ENCODE measurements at regions not wholly inside any gene's neighbourhood (a gene's known extent, or its start where the extent isn't known, plus 50 kb on each side); places are given as distances from the start of the nearest gene placed in this dataset.

DNA sequence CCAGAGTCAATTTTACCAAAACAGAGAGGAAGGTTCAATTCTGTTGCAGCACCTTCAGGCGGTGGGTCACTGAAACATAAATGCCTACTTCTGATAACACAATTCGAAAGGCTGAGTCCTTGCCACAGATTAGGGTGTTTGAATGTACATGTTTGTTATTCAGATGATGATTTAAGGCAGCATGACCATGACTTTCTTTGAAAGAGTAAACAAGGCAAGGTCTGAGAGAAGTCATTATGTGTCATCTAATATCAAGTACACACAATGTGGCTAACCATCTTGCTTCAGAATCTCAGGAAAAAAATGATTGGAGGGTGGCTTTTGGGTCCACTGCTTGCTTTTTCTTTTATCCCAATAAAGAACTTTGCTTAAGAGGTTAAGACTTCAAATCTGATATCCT, 457.5 kb downstream of the TAF11L14 start:
- no peak overlapping the region for H3K4me3 Mint-ChIP-seq (ENCODE audit: unreplicated experiment)

GRCh38 chr5:18095061-18095460, 460.8 kb downstream of the TAF11L14 start:
- Mint-ChIP-seq H3K36me3 (ENCODE audit: insufficient read depth, unreplicated experiment) (no peaks in the 10 kb centered on the region), H3K4me1 (ENCODE audit: low read depth, unreplicated experiment) (no peaks in the 10 kb centered on the region), H3K9me3 (ENCODE audit: unreplicated experiment) (no peaks in the 10 kb centered on the region), H3K27me3 (ENCODE audit: insufficient read depth, unreplicated experiment) (peaks cover 6% of the 10 kb centered on the region), H3K4me3 (ENCODE audit: unreplicated experiment) (no peak overlapping the region), H3K27ac (ENCODE audit: unreplicated experiment) (no peak overlapping the region)
- TF ChIP-seq, protein P1, sequence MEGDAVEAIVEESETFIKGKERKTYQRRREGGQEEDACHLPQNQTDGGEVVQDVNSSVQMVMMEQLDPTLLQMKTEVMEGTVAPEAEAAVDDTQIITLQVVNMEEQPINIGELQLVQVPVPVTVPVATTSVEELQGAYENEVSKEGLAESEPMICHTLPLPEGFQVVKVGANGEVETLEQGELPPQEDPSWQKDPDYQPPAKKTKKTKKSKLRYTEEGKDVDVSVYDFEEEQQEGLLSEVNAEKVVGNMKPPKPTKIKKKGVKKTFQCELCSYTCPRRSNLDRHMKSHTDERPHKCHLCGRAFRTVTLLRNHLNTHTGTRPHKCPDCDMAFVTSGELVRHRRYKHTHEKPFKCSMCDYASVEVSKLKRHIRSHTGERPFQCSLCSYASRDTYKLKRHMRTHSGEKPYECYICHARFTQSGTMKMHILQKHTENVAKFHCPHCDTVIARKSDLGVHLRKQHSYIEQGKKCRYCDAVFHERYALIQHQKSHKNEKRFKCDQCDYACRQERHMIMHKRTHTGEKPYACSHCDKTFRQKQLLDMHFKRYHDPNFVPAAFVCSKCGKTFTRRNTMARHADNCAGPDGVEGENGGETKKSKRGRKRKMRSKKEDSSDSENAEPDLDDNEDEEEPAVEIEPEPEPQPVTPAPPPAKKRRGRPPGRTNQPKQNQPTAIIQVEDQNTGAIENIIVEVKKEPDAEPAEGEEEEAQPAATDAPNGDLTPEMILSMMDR (IDR thresholded peaks at IDR 0.05; ENCODE audit: insufficient read depth in 1 of 2, low read depth in 1 of 2, low read length in 1 of 2, severe bottlenecking in 1 of 2, unreplicated experiment in 1 of 2) = no peak
- no TSS peak for BruUV-seq (replicated peaks)
- H3K4me1 ChIP-seq = no peaks in the 10 kb centered on the region
- H3K36me3 ChIP-seq (ENCODE audit: control insufficient read depth, insufficient read depth, low read length) = no peaks in the 10 kb centered on the region
- DNase-seq = no peak
- H3K4me3 ChIP-seq (ENCODE audit: low read depth, low read length) = no peak overlapping the region
- CTCF ChIA-PET = no interaction called here
- H3K9me3 ChIP-seq = no peaks in the 10 kb centered on the region
- POLR2A ChIA-PET = no interaction called here
- no peaks in the 10 kb centered on the region for H3K27me3 ChIP-seq (replicated peaks; ENCODE audit: control insufficient read depth, insufficient read depth, low read length)
- intact Hi-C loops (cut with micrococcal nuclease; ENCODE audit: unreplicated experiment) = no loop called here

More for the DNA sequence above, 457.5 kb downstream of the TAF11L14 start:
- no peaks in the 10 kb centered on the region for H3K4me1 ChIP-seq
- no peaks in the 10 kb centered on the region for H3K9me3 ChIP-seq
- H3K36me3 Mint-ChIP-seq (ENCODE audit: insufficient read depth, unreplicated experiment) = no peaks in the 10 kb centered on the region
- peaks cover 3% of the 10 kb centered on the region for H3K27me3 Mint-ChIP-seq (ENCODE audit: insufficient read depth, unreplicated experiment)
- DNase-seq = no peak
- H3K36me3 ChIP-seq (ENCODE audit: control insufficient read depth, insufficient read depth, low read length) = no peaks in the 10 kb centered on the region
- H3K4me3 ChIP-seq (ENCODE audit: low read depth, low read length) = no peak overlapping the region
- POLR2A ChIA-PET = no interaction called here
- no peaks in the 10 kb centered on the region for H3K27me3 ChIP-seq (replicated peaks; ENCODE audit: control insufficient read depth, insufficient read depth, low read length)
- H3K9me3 Mint-ChIP-seq (ENCODE audit: unreplicated experiment) = peaks cover 16% of the 10 kb centered on the region
- intact Hi-C loops (cut with micrococcal nuclease; ENCODE audit: unreplicated experiment) = no loop called here
- CTCF ChIA-PET = no interaction called here
- H3K4me1 Mint-ChIP-seq (ENCODE audit: low read depth, unreplicated experiment) = no peaks in the 10 kb centered on the region
- BruUV-seq (replicated peaks) = no TSS peak
- no peak overlapping the region for H3K27ac Mint-ChIP-seq (ENCODE audit: unreplicated experiment)
- TF ChIP-seq, protein P1 (IDR thresholded peaks at IDR 0.05; ENCODE audit: insufficient read depth in 1 of 2, low read depth in 1 of 2, low read length in 1 of 2, severe bottlenecking in 1 of 2, unreplicated experiment in 1 of 2) = no peak

GRCh38 chr5:18097817-18098216, 463.6 kb downstream of the TAF11L14 start:
- no peak overlapping the region for H3K27ac Mint-ChIP-seq (ENCODE audit: unreplicated experiment)
- intact Hi-C loops (cut with micrococcal nuclease; ENCODE audit: unreplicated experiment) = no loop called here
- no peaks in the 10 kb centered on the region for H3K4me1 ChIP-seq
- POLR2A ChIA-PET = no interaction called here
- DNase-seq = no peak
- no TSS peak for BruUV-seq (replicated peaks)
- H3K4me3 Mint-ChIP-seq (ENCODE audit: unreplicated experiment) = no peak overlapping the region
- H3K27me3 ChIP-seq (replicated peaks; ENCODE audit: control insufficient read depth, insufficient read depth, low read length) = no peaks in the 10 kb centered on the region
- TF ChIP-seq, protein P1 (IDR thresholded peaks at IDR 0.05; ENCODE audit: insufficient read depth in 1 of 2, low read depth in 1 of 2, low read length in 1 of 2, severe bottlenecking in 1 of 2, unreplicated experiment in 1 of 2) = no peak
- H3K9me3 ChIP-seq = no peaks in the 10 kb centered on the region
- CTCF ChIA-PET = no interaction called here
- H3K4me1 Mint-ChIP-seq (ENCODE audit: low read depth, unreplicated experiment) = no peaks in the 10 kb centered on the region
- H3K9me3 Mint-ChIP-seq (ENCODE audit: unreplicated experiment) = no peaks in the 10 kb centered on the region
- H3K4me3 ChIP-seq (ENCODE audit: low read depth, low read length) = no peak overlapping the region
- H3K36me3 ChIP-seq (ENCODE audit: control insufficient read depth, insufficient read depth, low read length) = no peaks in the 10 kb centered on the region
- H3K27me3 Mint-ChIP-seq (ENCODE audit: insufficient read depth, unreplicated experiment) = peaks cover 6% of the 10 kb centered on the region
- no peaks in the 10 kb centered on the region for H3K36me3 Mint-ChIP-seq (ENCODE audit: insufficient read depth, unreplicated experiment)
